H1 (cell line): ENCODE measurements at regions not wholly inside any gene's neighbourhood (a gene's known extent, or its start where the extent isn't known, plus 50 kb on each side); places are given as distances from the start of the nearest gene placed in this dataset.

Experiments
- CTCF ChIA-PET: fragments of 300-600 bp; sonication (Branson Sonifier 250); formaldehyde crosslinking; loops from one replicate; lab custom pipeline; 2021; ENCODE audit not compliant: partially characterized antibody; lab: Charles Lee
- POLR2A ChIA-PET: fragments of 300-600 bp; sonication (Branson Sonifier 250); formaldehyde crosslinking; loops from one replicate; lab custom pipeline; 2021; ENCODE audit warnings: inconsistent platforms; ENCODE audit not compliant: partially characterized antibody; lab: Charles Lee
- DNase-seq, 2 experiments: peaks; one replicate each; pipeline versions ENCODE4 v3.0.0 to v3.0.0-alpha.2; 2010 to 2022; ENCODE audit warnings: low spot score in 2 of 2, low read depth in 1 of 2, mixed read lengths in 1 of 2
- FAIRE-seq: peaks from 2 replicates; lab custom pipeline; 2011; peaks lifted over from hg19 to GRCh38; lab: Jason Lieb, UNC
- H2AFZ ChIP-seq: 2 replicates; pipeline ENCODE4 v1.8.1; 2012; ENCODE audit warnings: low read length, inconsistent platforms
- H2AK5ac ChIP-seq: 2 replicates; pipeline ENCODE4 v1.6.1; 2013; ENCODE audit warnings: low read depth, low read length
- H2BK120ac ChIP-seq: replicated peaks from 2 replicates; pipeline ENCODE3; 2013; ENCODE audit warnings: low read depth, low read length, inconsistent platforms
- H2BK12ac ChIP-seq: 2 replicates; pipeline ENCODE4 v1.6.1; 2013; ENCODE audit warnings: low read depth, low read length
- H2BK15ac ChIP-seq: 2 replicates; pipeline ENCODE4 v1.6.1; 2013; ENCODE audit warnings: low read length
- H2BK20ac ChIP-seq: 2 replicates; pipeline ENCODE4 v1.6.1; 2013; ENCODE audit warnings: low read length
- H2BK5ac ChIP-seq: 2 replicates; pipeline ENCODE4 v1.6.1; 2013; ENCODE audit warnings: low read depth, low read length
- H3K14ac ChIP-seq: 2 replicates; pipeline ENCODE4 v1.6.1; 2013; ENCODE audit warnings: inconsistent platforms; ENCODE audit not compliant: insufficient read length
- H3K18ac ChIP-seq: 2 replicates; pipeline ENCODE4 v1.6.1; 2013; ENCODE audit warnings: low read length; ENCODE audit errors: extremely low read depth
- H3K23ac ChIP-seq: 2 replicates; pipeline ENCODE4 v1.6.1; 2013; ENCODE audit warnings: inconsistent platforms; ENCODE audit not compliant: insufficient read length
- H3K23me2 ChIP-seq: 2 replicates; pipeline ENCODE4 v1.6.1; 2013; ENCODE audit warnings: low read depth, low read length
- H3K27ac ChIP-seq: 2 replicates; pipeline ENCODE4 v1.6.1; 2011; ENCODE audit warnings: low read depth, low read length, inconsistent platforms
- H3K27me3 ChIP-seq, 4 experiments: replicated peaks in 1 of 4; 1 replicate in 1 of 4; 2 replicates in 3 of 4; pipeline versions ENCODE4 v1.6.1 to v1.8.1; 2011 to 2013; ENCODE audit warnings: low read length in 3 of 4, mild to moderate bottlenecking in 3 of 4, inconsistent platforms in 2 of 4, mixed read lengths in 2 of 4, moderate library complexity in 1 of 4; ENCODE audit not compliant: control insufficient read depth in 3 of 4, insufficient read depth in 3 of 4; ENCODE audit errors: extremely low read depth in 1 of 4
- H3K36me3 ChIP-seq, 4 experiments: 2 replicates each; pipeline versions ENCODE4 v1.6.1 to v1.8.1; 2011 to 2013; ENCODE audit warnings: mild to moderate bottlenecking in 4 of 4, low read length in 3 of 4, moderate library complexity in 2 of 4, control low read depth in 1 of 4, inconsistent platforms in 1 of 4; ENCODE audit not compliant: insufficient read depth in 4 of 4, control insufficient read depth in 2 of 4
- H3K4ac ChIP-seq: replicated peaks from 2 replicates; pipeline ENCODE3; 2013; ENCODE audit warnings: low read length, low read depth, mixed read lengths, inconsistent platforms; ENCODE audit not compliant: insufficient read length
- H3K4me1 ChIP-seq, 4 experiments: replicated peaks in 1 of 4; 1 replicate in 1 of 4; 2 replicates in 3 of 4; pipeline versions ENCODE4 v1.6.1 to v1.8.1; 2011 to 2013; ENCODE audit warnings: low read length in 3 of 4, inconsistent platforms in 2 of 4, mixed read lengths in 1 of 4; ENCODE audit not compliant: insufficient read depth in 4 of 4, control insufficient read depth in 3 of 4
- H3K4me2 ChIP-seq, 2 experiments: 2 replicates each; pipeline versions ENCODE4 v1.6.1 to v1.8.1; 2011 to 2013; ENCODE audit warnings: low read depth in 2 of 2, low read length in 2 of 2, control low read depth in 1 of 2, inconsistent platforms in 1 of 2, mild to moderate bottlenecking in 1 of 2; ENCODE audit not compliant: insufficient read depth in 1 of 2
- H3K4me3 ChIP-seq, 4 experiments: fragments of 200-600, 300-600 bp in 1 of 4; sonication (generic), shearing (Covaris generic), sonication (Bioruptor Twin) in 1 of 4; 2 replicates each; pipeline versions ENCODE4 v1.5.1 to v1.8.1; 2011 to 2016; ENCODE audit warnings: low read length in 4 of 4, low read depth in 3 of 4, control low read depth in 2 of 4, inconsistent platforms in 2 of 4, mild to moderate bottlenecking in 2 of 4, mixed read lengths in 1 of 4, moderate library complexity in 1 of 4; ENCODE audit not compliant: insufficient read depth in 2 of 4; ENCODE audit errors: extremely low read depth in 1 of 4
- H3K56ac ChIP-seq: replicated peaks from 2 replicates; pipeline ENCODE3; 2013; ENCODE audit warnings: low read depth, mild to moderate bottlenecking, mixed read lengths, low read length, inconsistent platforms; ENCODE audit not compliant: insufficient read length
- H3K79me1 ChIP-seq: 2 replicates; pipeline ENCODE4 v1.6.1; 2013; ENCODE audit warnings: low read depth, low read length, control low read depth
- H3K79me2 ChIP-seq, 2 experiments: 2 replicates each; pipeline versions ENCODE4 v1.6.1 to v1.8.1; 2012 to 2013; ENCODE audit warnings: low read length in 2 of 2, mild to moderate bottlenecking in 2 of 2, inconsistent platforms in 1 of 2; ENCODE audit not compliant: insufficient read depth in 2 of 2, control insufficient read depth in 1 of 2
- H3K9ac ChIP-seq, 4 experiments: replicated peaks in 1 of 4; 1 replicate in 1 of 4; 2 replicates in 3 of 4; pipeline versions ENCODE4 v1.6.1 to v1.8.1; 2011 to 2013; ENCODE audit warnings: low read depth in 3 of 4, low read length in 3 of 4, control low read depth in 2 of 4, mild to moderate bottlenecking in 2 of 4, moderate library complexity in 2 of 4, inconsistent platforms in 1 of 4; ENCODE audit errors: extremely low read depth in 1 of 4
- H3K9me3 ChIP-seq, 2 experiments: 2 replicates each; pipeline versions ENCODE4 v1.6.1 to v1.8.1; 2012 to 2013; ENCODE audit warnings: mild to moderate bottlenecking in 2 of 2, moderate library complexity in 2 of 2, control low read depth in 1 of 2, inconsistent platforms in 1 of 2, low read depth in 1 of 2, low read length in 1 of 2, mixed read lengths in 1 of 2; ENCODE audit not compliant: insufficient read depth in 2 of 2
- H4K20me1 ChIP-seq, 2 experiments: replicated peaks in 1 of 2; 2 replicates each; pipeline versions ENCODE3 to v1.8.1; 2011 to 2013; ENCODE audit warnings: inconsistent platforms in 2 of 2, low read length in 2 of 2, mild to moderate bottlenecking in 1 of 2; ENCODE audit not compliant: insufficient read depth in 2 of 2, control insufficient read depth in 1 of 2
- H4K5ac ChIP-seq: 2 replicates; pipeline ENCODE4 v1.6.1; 2013; ENCODE audit warnings: low read length, low read depth, mixed read lengths, inconsistent platforms; ENCODE audit not compliant: insufficient read length
- H4K8ac ChIP-seq: 2 replicates; pipeline ENCODE4 v1.8.0; 2013; ENCODE audit warnings: mild to moderate bottlenecking, moderate library complexity, low read length, inconsistent platforms; ENCODE audit not compliant: insufficient read depth; ENCODE audit errors: extremely low read depth
- H4K91ac ChIP-seq: replicated peaks from 2 replicates; pipeline ENCODE3; 2013; ENCODE audit warnings: low read length, mixed read lengths, inconsistent platforms; ENCODE audit not compliant: insufficient read length
- CBX5 ChIP-seq: fragments of 300-800, 300-1000 bp; sonication (generic); IDR thresholded peaks from 2 replicates; pipeline ENCODE4 v1.7.1; 2016; ENCODE audit warnings: antibody characterized with exemption, low read length, low read depth
- CEBPB ChIP-seq: IDR thresholded peaks from 2 replicates; pipeline ENCODE4 v1.6.1; 2012; ENCODE audit warnings: low read depth, low read length
- CHD1 ChIP-seq: IDR thresholded peaks from 2 replicates; pipeline ENCODE4 v1.6.1; 2012; ENCODE audit warnings: low read depth, low read length, improper control_type of control experiment
- CTBP2 ChIP-seq: IDR thresholded peaks from 2 replicates; pipeline ENCODE4 v1.7.0; 2011; ENCODE audit warnings: borderline replicate concordance, mild to moderate bottlenecking, moderate library complexity, mixed read lengths, low read length; ENCODE audit not compliant: insufficient read depth, insufficient read length
- GABPA ChIP-seq: IDR thresholded peaks from 2 replicates; pipeline ENCODE4 v1.6.1; 2011; ENCODE audit warnings: mild to moderate bottlenecking, low read length, moderate library complexity, borderline replicate concordance; ENCODE audit not compliant: insufficient read depth
- HDAC2 ChIP-seq, 2 experiments: fragments of 300-600 bp in 1 of 2; sonication (generic) in 1 of 2; IDR thresholded peaks; 2 replicates each; pipeline ENCODE4 v1.6.1; 2011 to 2012; ENCODE audit warnings: low read depth in 2 of 2, low read length in 2 of 2, mild to moderate bottlenecking in 2 of 2, moderate library complexity in 2 of 2, borderline replicate concordance in 1 of 2, inconsistent platforms in 1 of 2
- KDM1A ChIP-seq: fragments of 200-600, 300-600 bp; sonication (generic); IDR thresholded peaks from 2 replicates; pipeline ENCODE4 v1.7.1; 2016; ENCODE audit warnings: mild to moderate bottlenecking, low read length, borderline replicate concordance
- NANOG ChIP-seq: IDR thresholded peaks from 2 replicates; pipeline ENCODE4 v1.6.1; 2011; ENCODE audit warnings: low read length, low read depth, mild to moderate bottlenecking, inconsistent platforms; ENCODE audit not compliant: insufficient read depth, poor library complexity, severe bottlenecking
- SRF ChIP-seq: IDR thresholded peaks from 2 replicates; pipeline ENCODE4 v1.6.1; 2011; ENCODE audit warnings: mild to moderate bottlenecking, low read depth, low read length, moderate library complexity
- TAF1 ChIP-seq: IDR thresholded peaks from 2 replicates; pipeline ENCODE4 v1.6.1; 2011; ENCODE audit warnings: mild to moderate bottlenecking, low read depth, low read length
- YY1 ChIP-seq: IDR thresholded peaks from 2 replicates; pipeline ENCODE4 v1.6.1; 2011; ENCODE audit warnings: low read depth, mild to moderate bottlenecking, low read length
- TF ChIP-seq, protein P1 (sequence below), 3 experiments: IDR thresholded peaks; 1 replicate in 2 of 3; 2 replicates in 1 of 3; pipeline versions ENCODE4 v1.5.1 to v1.6.1; 2011; ENCODE audit warnings: low read length in 3 of 3, mild to moderate bottlenecking in 3 of 3, inconsistent platforms in 2 of 3, low read depth in 1 of 3, moderate library complexity in 1 of 3; ENCODE audit not compliant: insufficient read depth in 1 of 3; ENCODE audit errors: control extremely low read depth in 1 of 3

DNA sequence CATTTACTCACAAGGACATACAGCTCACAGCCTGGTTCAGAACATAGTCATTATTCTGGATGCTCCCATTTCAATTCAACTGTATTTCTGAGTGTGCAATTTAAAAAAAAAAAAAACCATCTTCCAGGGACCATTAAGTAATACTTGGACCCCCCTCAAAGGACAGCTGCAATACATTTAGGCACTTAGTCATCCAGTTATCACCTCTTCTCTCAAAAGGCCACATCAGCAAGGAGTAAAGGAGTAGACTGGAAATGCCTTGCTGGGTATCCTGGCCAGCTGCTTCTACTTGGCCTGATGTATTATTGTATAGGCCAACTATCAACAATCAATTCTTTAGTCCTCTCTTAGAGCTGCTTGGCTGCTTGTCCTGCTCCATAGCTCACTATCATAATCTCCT, 211.4 kb upstream of the SETMAR start:
- Histone ChIP-seq H3K23me2 (no peaks in the 10 kb centered on the region), H4K8ac (no peak overlapping the region), H3K79me1 (no peaks in the 10 kb centered on the region), H2BK120ac (no peak overlapping the region), H4K5ac (no peak overlapping the region), H3K18ac (no peak overlapping the region), H3K79me2 (no peaks in the 10 kb centered on the region), H2BK5ac (no peak overlapping the region), H2BK20ac (no peak overlapping the region), H3K14ac (no peak overlapping the region), H3K56ac (no peak overlapping the region), H3K4ac (no peak overlapping the region), H2BK15ac (no peak overlapping the region), H4K20me1 (no peaks in the 10 kb centered on the region), H4K91ac (no peak overlapping the region), H2AK5ac (no peak overlapping the region), H2AFZ (no peak overlapping the region), H2BK12ac (no peak overlapping the region), H3K36me3 (no peaks in the 10 kb centered on the region), H3K4me2 (no peak overlapping the region), H3K27ac (no peak overlapping the region), H3K4me3 (no peak overlapping the region), H3K9me3 (no peaks in the 10 kb centered on the region), H3K23ac (no peak overlapping the region), H3K9ac (no peak overlapping the region), H3K27me3 (no peaks in the 10 kb centered on the region), H3K4me1 (no peaks in the 10 kb centered on the region)
- DNase-seq = no peak
- no peak for FAIRE-seq
- POLR2A ChIA-PET = no interaction called here
- TF ChIP-seq, protein P1, sequence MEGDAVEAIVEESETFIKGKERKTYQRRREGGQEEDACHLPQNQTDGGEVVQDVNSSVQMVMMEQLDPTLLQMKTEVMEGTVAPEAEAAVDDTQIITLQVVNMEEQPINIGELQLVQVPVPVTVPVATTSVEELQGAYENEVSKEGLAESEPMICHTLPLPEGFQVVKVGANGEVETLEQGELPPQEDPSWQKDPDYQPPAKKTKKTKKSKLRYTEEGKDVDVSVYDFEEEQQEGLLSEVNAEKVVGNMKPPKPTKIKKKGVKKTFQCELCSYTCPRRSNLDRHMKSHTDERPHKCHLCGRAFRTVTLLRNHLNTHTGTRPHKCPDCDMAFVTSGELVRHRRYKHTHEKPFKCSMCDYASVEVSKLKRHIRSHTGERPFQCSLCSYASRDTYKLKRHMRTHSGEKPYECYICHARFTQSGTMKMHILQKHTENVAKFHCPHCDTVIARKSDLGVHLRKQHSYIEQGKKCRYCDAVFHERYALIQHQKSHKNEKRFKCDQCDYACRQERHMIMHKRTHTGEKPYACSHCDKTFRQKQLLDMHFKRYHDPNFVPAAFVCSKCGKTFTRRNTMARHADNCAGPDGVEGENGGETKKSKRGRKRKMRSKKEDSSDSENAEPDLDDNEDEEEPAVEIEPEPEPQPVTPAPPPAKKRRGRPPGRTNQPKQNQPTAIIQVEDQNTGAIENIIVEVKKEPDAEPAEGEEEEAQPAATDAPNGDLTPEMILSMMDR (IDR thresholded peaks at IDR 0.05; ENCODE audit: control extremely low read depth in 1 of 3, insufficient read depth in 1 of 3, low read depth in 1 of 3, low read length in 3 of 3) = no peak
- TF ChIP-seq KDM1A (no peak), CBX5 (no peak), YY1 (no peak), CTBP2 (no peak), HDAC2 (IDR thresholded peaks at IDR 0.05; ENCODE audit: borderline replicate concordance in 1 of 2, low read depth in 2 of 2, low read length in 2 of 2) (no peak), GABPA (no peak), SRF (no peak), NANOG (no peak), CEBPB (no peak), CHD1 (no peak), TAF1 (no peak)
- CTCF ChIA-PET = interaction anchor here (0.8 to 1.2 kb wide), 3 partner anchors 16 to 180 kb away, joined by 3 to 4 read pairs (median 4); no protein-coding TSS in a partner anchor
